Natural killer cell (primary cell): ENCODE measurements at regions not wholly inside any gene's neighbourhood (a gene's known extent, or its start where the extent isn't known, plus 50 kb on each side); places are given as distances from the start of the nearest gene placed in this dataset.
A peak's percentile ranks its signal among the peaks of the same experiment; 100 is the strongest.

ENCODE experiments used
- ATAC-seq, 3 donors: fragments of 150-1000 bp in 2 of 3; fragments of 200-7000 bp in 1 of 3; cut with Tn5 transposase; 1 replicate in 1 of 3; 2 replicates in 2 of 3; pipeline ENCODE4 v1.10.0; 2021; ENCODE audit warnings: mild to moderate bottlenecking in 2 of 3, moderate library complexity in 2 of 3
- DNase-seq, 2 donors: peaks; one replicate each; pipeline versions ENCODE4 v3.0.0 to v3.0.0-alpha.2; 2013 to 2021; ENCODE audit warnings: mixed read lengths in 1 of 2
- H3K27ac ChIP-seq: one replicate; pipeline ENCODE4 v1.5.1; 2013; ENCODE audit warnings: mild to moderate bottlenecking, low read length
- H3K27me3 ChIP-seq: one replicate; pipeline ENCODE4 v1.6.1; 2013; ENCODE audit warnings: low read length; ENCODE audit not compliant: control insufficient read depth, insufficient read depth
- H3K36me3 ChIP-seq: one replicate; pipeline ENCODE4 v1.6.1; 2013; ENCODE audit warnings: low read length; ENCODE audit not compliant: control insufficient read depth, insufficient read depth
- H3K4me1 ChIP-seq: one replicate; pipeline ENCODE4 v1.6.1; 2013; ENCODE audit warnings: low read length; ENCODE audit not compliant: control insufficient read depth, insufficient read depth
- H3K4me3 ChIP-seq: one replicate; pipeline ENCODE4 v1.5.1; 2013; ENCODE audit warnings: low read length
- H3K9me3 ChIP-seq: one replicate; pipeline ENCODE4 v1.6.1; 2013; ENCODE audit warnings: low read length; ENCODE audit not compliant: control insufficient read depth, insufficient read depth
- H3K27ac Mint-ChIP-seq, 2 donors: one replicate each; pipeline ENCODE4 v1.8.0; 2022; ENCODE audit warnings: mild to moderate bottlenecking in 2 of 2, mixed read lengths in 2 of 2, moderate library complexity in 1 of 2
- H3K27me3 Mint-ChIP-seq, 2 donors: one replicate each; pipeline ENCODE4 v1.8.0; 2022; ENCODE audit warnings: low read depth in 2 of 2, mixed read lengths in 2 of 2
- H3K36me3 Mint-ChIP-seq: one replicate; pipeline ENCODE4 v1.8.0; 2022; ENCODE audit warnings: mixed read lengths
- H3K4me1 Mint-ChIP-seq, 2 donors: one replicate each; pipeline ENCODE4 v1.8.0; 2022; ENCODE audit warnings: mixed read lengths in 2 of 2
- H3K4me3 Mint-ChIP-seq: one replicate; pipeline ENCODE4 v1.8.0; 2022; ENCODE audit warnings: mild to moderate bottlenecking, moderate library complexity, mixed read lengths
- H3K9me3 Mint-ChIP-seq, 2 donors: one replicate each; pipeline ENCODE4 v1.8.0; 2022; ENCODE audit warnings: mixed read lengths in 2 of 2
- CTCF ChIP-seq: fragments of 200-600 bp; IDR thresholded peaks from one replicate; pipeline ENCODE4 v1.8.0; 2022; ENCODE audit warnings: antibody characterized with exemption
- WGBS: methylation state at CpG from one replicate; pipeline ENCODE4 v1.1.7; 2013; ENCODE audit warnings: missing lambda C conversion rate; ENCODE audit not compliant: insufficient coverage; 5-methylcytosine and 5-hydroxymethylcytosine counted together
- intact Hi-C: fragments of 100-400 bp; cut with micrococcal nuclease; formaldehyde crosslinking; loops from one replicate; pipeline ENCODE4 v1.14.2; 2022

- no peak for TF ChIP-seq CTCF
- H3K4me1 ChIP-seq, result no peaks in the 10 kb centered on the region
- 83% methylated on average over 1 of the region's 5 CpGs for WGBS
- Mint-ChIP-seq H3K9me3 (no peaks in the 10 kb centered on the region), H3K36me3 (no peaks in the 10 kb centered on the region), H3K4me1 (no peaks in the 10 kb centered on the region), H3K27me3 (peaks cover 6 to 30% of the 10 kb centered on the region in 2 donors), H3K4me3 (no peak overlapping the region), H3K27ac (no peak overlapping the region)
- DNase-seq (peak in 1 of 2 donors; percentile 13), ATAC-seq (no peak)
- intact Hi-C loops, result no loop called here
- no peaks in the 10 kb centered on the region for H3K9me3 ChIP-seq
- peaks cover 2% of the 10 kb centered on the region for H3K27me3 ChIP-seq
- H3K36me3 ChIP-seq, result no peaks in the 10 kb centered on the region
- H3K27ac ChIP-seq, result no peak overlapping the region
- no peak overlapping the region for H3K4me3 ChIP-seq
Observed at GRCh38 chr6:134707342-134708031, 242.4 kb downstream of the ALDH8A1 start.

GRCh38 chr6:134706806-134707205 is 243.1 kb downstream of the ALDH8A1 start:
- intact Hi-C loops, result no loop called here

GRCh38 chr6:134706153-134706552 is 243.7 kb downstream of the ALDH8A1 start:
- H3K4me3 Mint-ChIP-seq, result no peak overlapping the region
- H3K4me1 Mint-ChIP-seq, result no peaks in the 10 kb centered on the region
- H3K27me3 ChIP-seq, result peaks cover 2% of the 10 kb centered on the region
- H3K4me1 ChIP-seq, result no peaks in the 10 kb centered on the region
- intact Hi-C loops, result no loop called here
- no peak for ATAC-seq
- H3K9me3 ChIP-seq, result no peaks in the 10 kb centered on the region
- peaks cover 6 to 28% of the 10 kb centered on the region in 2 donors for H3K27me3 Mint-ChIP-seq
- 89% methylated on average over 3 of the region's 3 CpGs for WGBS
- no peak overlapping the region for H3K4me3 ChIP-seq
- no peaks in the 10 kb centered on the region for H3K36me3 ChIP-seq
- no peak for TF ChIP-seq CTCF
- no peak for DNase-seq
- no peak overlapping the region for H3K27ac Mint-ChIP-seq
- no peaks in the 10 kb centered on the region for H3K36me3 Mint-ChIP-seq
- no peaks in the 10 kb centered on the region for H3K9me3 Mint-ChIP-seq
- H3K27ac ChIP-seq, result no peak overlapping the region

More at GRCh38 chr6:134706806-134707205, 243.1 kb downstream of the ALDH8A1 start:
- Mint-ChIP-seq H3K27ac (no peak overlapping the region), H3K36me3 (no peaks in the 10 kb centered on the region), H3K27me3 (peaks cover 6 to 29% of the 10 kb centered on the region in 2 donors), H3K9me3 (no peaks in the 10 kb centered on the region), H3K4me3 (no peak overlapping the region), H3K4me1 (no peaks in the 10 kb centered on the region)
- no peaks in the 10 kb centered on the region for H3K4me1 ChIP-seq
- WGBS, result 83% methylated on average over 2 of the region's 2 CpGs
- DNase-seq (no peak), ATAC-seq (no peak)
- H3K36me3 ChIP-seq, result no peaks in the 10 kb centered on the region
- peaks cover 2% of the 10 kb centered on the region for H3K27me3 ChIP-seq
- TF ChIP-seq CTCF, result no peak
- no peak overlapping the region for H3K27ac ChIP-seq
- H3K9me3 ChIP-seq, result no peaks in the 10 kb centered on the region
- no peak overlapping the region for H3K4me3 ChIP-seq

GRCh38 chr6:134703206-134703605 is 246.7 kb downstream of the ALDH8A1 start:
- Mint-ChIP-seq H3K27me3 (peaks cover 6 to 23% of the 10 kb centered on the region in 2 donors), H3K4me3 (no peak overlapping the region), H3K27ac (no peak overlapping the region), H3K9me3 (no peaks in the 10 kb centered on the region), H3K4me1 (no peaks in the 10 kb centered on the region), H3K36me3 (no peaks in the 10 kb centered on the region)
- Histone ChIP-seq H3K9me3 (no peaks in the 10 kb centered on the region), H3K4me3 (no peak overlapping the region), H3K36me3 (no peaks in the 10 kb centered on the region), H3K27me3 (peaks cover 2% of the 10 kb centered on the region), H3K27ac (no peak overlapping the region), H3K4me1 (no peaks in the 10 kb centered on the region)
- intact Hi-C loops, result no loop called here
- no peak for TF ChIP-seq CTCF
- no peak for ATAC-seq
- DNase-seq, result no peak
